ENCODE measurements at regions not wholly inside any gene's neighbourhood (a gene's known extent, or its start where the extent isn't known, plus 50 kb on each side); places are given as distances from the start of the nearest gene placed in this dataset.

GRCh38 chr15:21269121-21269520 lies 171.2 kb downstream of the POTEB3 start:
- TF ChIP-seq CTCF (IDR thresholded peaks at IDR 0.05) (no peak), POLR2AphosphoS5 (IDR thresholded peaks at IDR 0.05) (no peak)

Data from prostate gland (tissue), 2 donors.